ENCODE measurements at regions not wholly inside any gene's neighbourhood (a gene's known extent, or its start where the extent isn't known, plus 50 kb on each side); places are given as distances from the start of the nearest gene placed in this dataset.

- H3K36me3 Mint-ChIP-seq (ENCODE audit: low read depth): peaks cover 30% of the 10 kb centered on the region
- peaks cover 34% of the 10 kb centered on the region for H3K9me3 Mint-ChIP-seq
- no peak overlapping the region for H3K27ac Mint-ChIP-seq
- no peak overlapping the region for H3K4me3 Mint-ChIP-seq
- peaks cover 31% of the 10 kb centered on the region for H3K4me1 Mint-ChIP-seq (ENCODE audit: low read depth)
- H3K27me3 Mint-ChIP-seq (ENCODE audit: low read depth): no peaks in the 10 kb centered on the region
Measured at GRCh38 chr1:198969981-198970380, 331.1 kb downstream of the PTPRC start.

DNA sequence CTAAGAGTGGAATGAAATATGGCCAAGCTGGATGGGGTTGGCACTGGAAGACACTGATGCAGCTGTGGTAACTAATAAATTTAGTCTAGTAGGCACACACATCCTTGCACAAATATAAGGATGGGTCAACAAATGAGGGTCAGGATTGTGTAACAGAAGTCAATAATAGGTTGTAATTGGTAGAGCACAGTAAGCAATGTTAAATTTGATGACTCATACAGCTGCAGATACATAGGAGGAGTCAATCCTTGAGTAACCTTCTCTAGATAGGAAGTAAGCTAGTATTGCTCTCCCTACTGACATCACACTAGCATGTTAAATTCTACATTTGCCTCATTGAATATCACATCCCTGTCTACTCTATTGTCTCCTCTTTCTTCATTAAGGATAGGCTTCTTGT is 332.1 kb downstream of the PTPRC start:
- Mint-ChIP-seq H3K4me1 (ENCODE audit: low read depth) (peaks cover 27% of the 10 kb centered on the region), H3K27ac (no peak overlapping the region), H3K9me3 (peaks cover 30% of the 10 kb centered on the region), H3K4me3 (no peak overlapping the region), H3K27me3 (ENCODE audit: low read depth) (no peaks in the 10 kb centered on the region), H3K36me3 (ENCODE audit: low read depth) (peaks cover 23% of the 10 kb centered on the region)

DNA sequence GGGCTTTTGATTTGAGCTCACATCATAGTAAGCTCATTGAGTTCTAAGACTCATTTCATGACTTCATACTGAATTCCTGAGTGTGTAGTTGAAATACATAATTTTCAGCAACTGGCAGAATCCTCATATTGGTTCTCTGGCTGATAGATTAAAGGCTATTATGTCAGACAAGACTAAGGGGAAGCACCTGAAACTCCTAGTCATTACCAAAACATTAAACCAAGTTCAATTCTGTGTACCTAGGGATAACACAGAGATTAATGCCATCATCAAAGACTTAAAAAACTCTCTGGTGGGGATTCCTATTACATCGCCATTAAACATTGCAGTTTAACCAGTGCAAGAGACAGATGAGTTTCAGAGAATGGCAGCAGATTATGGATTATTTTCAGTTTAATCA is 339.1 kb downstream of the PTPRC start:
- H3K4me3 Mint-ChIP-seq: no peak overlapping the region

GRCh38 chr1:198978523-198978922 is 339.7 kb downstream of the PTPRC start:
- peaks cover 13% of the 10 kb centered on the region for H3K9me3 Mint-ChIP-seq
- H3K27me3 Mint-ChIP-seq (ENCODE audit: low read depth): no peaks in the 10 kb centered on the region
- H3K36me3 Mint-ChIP-seq (ENCODE audit: low read depth): peaks cover 5% of the 10 kb centered on the region
- H3K4me1 Mint-ChIP-seq (ENCODE audit: low read depth): peaks cover 16% of the 10 kb centered on the region
- no peak overlapping the region for H3K27ac Mint-ChIP-seq
- H3K4me3 Mint-ChIP-seq: no peak overlapping the region

More for the DNA sequence above, 339.1 kb downstream of the PTPRC start:
- Mint-ChIP-seq H3K27ac (no peak overlapping the region), H3K27me3 (ENCODE audit: low read depth) (no peaks in the 10 kb centered on the region), H3K36me3 (ENCODE audit: low read depth) (peaks cover 8% of the 10 kb centered on the region), H3K4me1 (ENCODE audit: low read depth) (peaks cover 13% of the 10 kb centered on the region), H3K9me3 (peaks cover 13% of the 10 kb centered on the region)

GRCh38 chr1:198986036-198986435 is 347.2 kb downstream of the PTPRC start:
- Mint-ChIP-seq H3K9me3 (peaks cover 11% of the 10 kb centered on the region), H3K4me1 (ENCODE audit: low read depth) (peaks cover 12% of the 10 kb centered on the region), H3K4me3 (no peak overlapping the region), H3K36me3 (ENCODE audit: low read depth) (peaks cover 17% of the 10 kb centered on the region), H3K27me3 (ENCODE audit: low read depth) (no peaks in the 10 kb centered on the region), H3K27ac (no peak overlapping the region)

GRCh38 chr1:198986442-198986841 is 347.6 kb downstream of the PTPRC start:
- no peaks in the 10 kb centered on the region for H3K27me3 Mint-ChIP-seq (ENCODE audit: low read depth)
- H3K4me1 Mint-ChIP-seq (ENCODE audit: low read depth): peaks cover 12% of the 10 kb centered on the region
- H3K36me3 Mint-ChIP-seq (ENCODE audit: low read depth): peaks cover 17% of the 10 kb centered on the region
- H3K4me3 Mint-ChIP-seq: no peak overlapping the region
- H3K27ac Mint-ChIP-seq: no peak overlapping the region
- H3K9me3 Mint-ChIP-seq: peaks cover 11% of the 10 kb centered on the region

DNA sequence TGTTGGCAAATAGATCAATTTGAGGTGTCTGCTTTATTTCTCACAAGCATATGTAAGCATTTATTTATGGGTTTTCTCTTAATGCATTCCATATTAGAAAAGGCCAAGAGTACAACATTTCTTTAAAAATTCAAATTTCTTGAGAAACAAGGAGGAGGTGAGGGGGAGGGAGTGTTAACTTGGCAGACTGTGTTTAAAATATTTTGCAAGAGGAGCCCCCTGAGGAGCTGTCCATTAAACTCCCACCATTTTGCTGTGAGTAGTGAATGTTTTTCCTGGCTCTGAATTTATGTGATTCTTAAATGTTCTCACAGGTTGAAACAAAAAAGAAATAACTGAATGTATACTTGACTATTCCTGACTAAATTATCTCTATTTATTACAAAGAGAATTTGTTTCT is 363.8 kb downstream of the PTPRC start:
- Mint-ChIP-seq H3K36me3 (ENCODE audit: low read depth) (peaks cover 19% of the 10 kb centered on the region), H3K27ac (no peak overlapping the region), H3K4me3 (no peak overlapping the region), H3K9me3 (peaks cover 14% of the 10 kb centered on the region), H3K4me1 (ENCODE audit: low read depth) (peaks cover 9% of the 10 kb centered on the region), H3K27me3 (ENCODE audit: low read depth) (no peaks in the 10 kb centered on the region)

- peaks cover 26% of the 10 kb centered on the region for H3K36me3 Mint-ChIP-seq (ENCODE audit: low read depth)
- no peak overlapping the region for H3K27ac Mint-ChIP-seq
- peaks cover 47% of the 10 kb centered on the region for H3K4me1 Mint-ChIP-seq (ENCODE audit: low read depth)
- H3K9me3 Mint-ChIP-seq: peaks cover 14% of the 10 kb centered on the region
- no peak overlapping the region for H3K4me3 Mint-ChIP-seq
- H3K27me3 Mint-ChIP-seq (ENCODE audit: low read depth): no peaks in the 10 kb centered on the region
Measured at GRCh38 chr1:199007423-199007822, 368.6 kb downstream of the PTPRC start.

DNA sequence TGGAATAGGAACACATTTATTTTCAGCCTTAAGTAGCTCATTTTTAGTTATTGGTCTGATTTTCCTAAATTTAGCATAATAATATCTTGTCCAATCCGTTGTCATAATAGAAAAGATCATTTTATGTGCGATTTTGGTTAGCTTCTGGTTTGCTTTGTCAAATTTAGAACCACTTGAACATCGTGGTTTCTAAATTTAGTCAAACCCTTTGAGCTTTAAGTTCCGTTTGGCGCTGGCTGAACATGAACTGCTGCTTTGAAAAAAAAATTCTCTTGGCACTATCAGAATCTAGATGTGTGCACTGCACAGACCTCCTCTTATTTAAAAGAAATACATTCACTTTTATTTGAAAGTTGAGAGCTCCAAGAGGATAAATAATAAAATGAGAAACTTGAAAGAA is 370.6 kb downstream of the PTPRC start:
- H3K4me3 Mint-ChIP-seq: peak overlapping the region; percentile 72
- H3K4me1 Mint-ChIP-seq (ENCODE audit: low read depth): peaks cover 52% of the 10 kb centered on the region
- H3K9me3 Mint-ChIP-seq: peaks cover 14% of the 10 kb centered on the region
- H3K27me3 Mint-ChIP-seq (ENCODE audit: low read depth): no peaks in the 10 kb centered on the region
- H3K27ac Mint-ChIP-seq: peak overlapping the region; percentile 78
- H3K36me3 Mint-ChIP-seq (ENCODE audit: low read depth): peaks cover 31% of the 10 kb centered on the region

- peaks cover 32% of the 10 kb centered on the region for H3K36me3 Mint-ChIP-seq (ENCODE audit: low read depth)
- peak overlapping the region; percentile 78 for H3K27ac Mint-ChIP-seq
- H3K9me3 Mint-ChIP-seq: peaks cover 17% of the 10 kb centered on the region
- peaks cover 62% of the 10 kb centered on the region for H3K4me1 Mint-ChIP-seq (ENCODE audit: low read depth)
- H3K27me3 Mint-ChIP-seq (ENCODE audit: low read depth): no peaks in the 10 kb centered on the region
- peak overlapping the region; percentile 70 for H3K4me3 Mint-ChIP-seq
Measured at GRCh38 chr1:199010492-199010891, 371.7 kb downstream of the PTPRC start.

- H3K4me1 Mint-ChIP-seq (ENCODE audit: low read depth): peaks cover 63% of the 10 kb centered on the region
- H3K9me3 Mint-ChIP-seq: peaks cover 15% of the 10 kb centered on the region
- peak overlapping the region; percentile 46 for H3K4me3 Mint-ChIP-seq
- peaks cover 28% of the 10 kb centered on the region for H3K36me3 Mint-ChIP-seq (ENCODE audit: low read depth)
- no peaks in the 10 kb centered on the region for H3K27me3 Mint-ChIP-seq (ENCODE audit: low read depth)
- H3K27ac Mint-ChIP-seq: no peak overlapping the region
Measured at GRCh38 chr1:199010933-199011332, 372.1 kb downstream of the PTPRC start.

DNA sequence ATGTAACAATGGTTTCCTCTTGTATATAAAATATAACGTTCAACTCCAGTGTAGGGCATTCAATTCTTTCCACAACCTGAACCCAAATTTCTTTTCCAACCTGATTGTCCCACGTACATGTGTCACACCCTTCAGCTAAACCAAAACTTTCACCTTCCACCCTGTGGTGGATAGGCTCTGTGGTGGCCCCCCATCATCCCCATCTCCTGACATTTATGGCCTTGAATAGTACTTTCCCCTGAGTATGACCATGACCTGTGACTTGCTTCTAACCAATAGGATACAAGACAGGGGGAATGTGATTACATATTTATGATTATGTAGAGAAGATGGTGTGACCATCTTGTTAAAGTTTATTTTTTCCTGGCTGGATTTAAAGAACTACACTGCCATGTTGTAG is 377.0 kb downstream of the PTPRC start:
- peaks cover 13% of the 10 kb centered on the region for H3K9me3 Mint-ChIP-seq
- H3K27me3 Mint-ChIP-seq (ENCODE audit: low read depth): no peaks in the 10 kb centered on the region
- peaks cover 37% of the 10 kb centered on the region for H3K4me1 Mint-ChIP-seq (ENCODE audit: low read depth)

GRCh38 chr1:199018471-199019135 is 379.8 kb downstream of the PTPRC start:
- H3K36me3 Mint-ChIP-seq (ENCODE audit: low read depth): peaks cover 18% of the 10 kb centered on the region
- H3K4me1 Mint-ChIP-seq (ENCODE audit: low read depth): peaks cover 26% of the 10 kb centered on the region
- no peaks in the 10 kb centered on the region for H3K27me3 Mint-ChIP-seq (ENCODE audit: low read depth)
- H3K4me3 Mint-ChIP-seq: no peak overlapping the region
- no peak overlapping the region for H3K27ac Mint-ChIP-seq
- H3K9me3 Mint-ChIP-seq: peaks cover 18% of the 10 kb centered on the region

More for the DNA sequence above, 377.0 kb downstream of the PTPRC start:
- Mint-ChIP-seq H3K36me3 (ENCODE audit: low read depth) (peaks cover 14% of the 10 kb centered on the region), H3K4me3 (no peak overlapping the region), H3K27ac (no peak overlapping the region)

GRCh38 chr1:199020051-199020450 is 381.2 kb downstream of the PTPRC start:
- Mint-ChIP-seq H3K4me1 (ENCODE audit: low read depth) (peaks cover 17% of the 10 kb centered on the region), H3K4me3 (no peak overlapping the region), H3K27me3 (ENCODE audit: low read depth) (no peaks in the 10 kb centered on the region), H3K9me3 (peaks cover 14% of the 10 kb centered on the region), H3K36me3 (ENCODE audit: low read depth) (peaks cover 11% of the 10 kb centered on the region), H3K27ac (no peak overlapping the region)

DNA sequence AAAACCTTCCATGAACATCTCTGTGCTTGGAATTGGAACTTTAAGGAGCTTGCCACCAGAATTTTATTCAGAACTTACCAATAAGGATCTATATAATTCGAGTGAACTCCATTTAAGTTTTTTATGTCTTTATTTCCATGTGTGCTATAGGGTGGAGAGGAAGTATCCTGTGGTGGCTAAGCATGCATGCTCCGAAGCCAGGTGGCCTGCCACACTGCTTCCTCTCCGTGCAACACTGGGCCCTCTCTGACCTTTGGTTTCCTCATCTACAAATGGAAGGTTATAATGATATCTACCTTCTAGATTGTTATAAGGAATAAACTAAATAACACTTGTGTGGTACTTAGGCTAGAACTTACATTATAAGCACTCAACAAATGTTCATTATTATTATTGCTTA is 382.1 kb downstream of the PTPRC start:
- Mint-ChIP-seq H3K27ac (no peak overlapping the region), H3K4me1 (ENCODE audit: low read depth) (peaks cover 13% of the 10 kb centered on the region), H3K36me3 (ENCODE audit: low read depth) (peaks cover 11% of the 10 kb centered on the region), H3K27me3 (ENCODE audit: low read depth) (no peaks in the 10 kb centered on the region), H3K9me3 (peaks cover 17% of the 10 kb centered on the region), H3K4me3 (no peak overlapping the region)
